Upper lobe of right lung (tissue), 1 donor: ENCODE measurements at regions not wholly inside any gene's neighbourhood (a gene's known extent, or its start where the extent isn't known, plus 50 kb on each side); places are given as distances from the start of the nearest gene placed in this dataset.

Experiments
- ATAC-seq: fragments of 200-7000 bp; cut with Tn5 transposase; one replicate; pipeline ENCODE4 v1.9.1; 2020; ENCODE audit warnings: mild to moderate bottlenecking, moderate library complexity
- DNase-seq: peaks from one replicate; pipeline ENCODE4 v3.0.0-alpha.2; 2020
- H3K27ac ChIP-seq: fragments of 200-600 bp; one replicate; pipeline ENCODE4 v1.8.0; 2022
- H3K27me3 ChIP-seq: fragments of 200-600 bp; one replicate; pipeline ENCODE4 v1.8.0; 2022; ENCODE audit warnings: mild to moderate bottlenecking
- H3K36me3 ChIP-seq: fragments of 200-600 bp; one replicate; pipeline ENCODE4 v1.8.0; 2022
- H3K4me1 ChIP-seq: fragments of 200-600 bp; one replicate; pipeline ENCODE4 v1.8.0; 2022
- H3K4me3 ChIP-seq: fragments of 200-600 bp; one replicate; pipeline ENCODE4 v1.8.0; 2022; ENCODE audit warnings: mild to moderate bottlenecking
- H3K9me3 ChIP-seq: fragments of 200-600 bp; one replicate; pipeline ENCODE4 v1.8.0; 2022
- CTCF ChIP-seq: fragments of 200-600 bp; IDR thresholded peaks from one replicate; pipeline ENCODE4 v1.8.0; 2022; ENCODE audit warnings: antibody characterized with exemption
- intact Hi-C: fragments of 100-400 bp; cut with DNase I; formaldehyde crosslinking; loops from one replicate; pipeline ENCODE4 v1.11.0; 2022
- donor health status: DM: no; HTN: yes; CAD: no; lungs with severe emphysema.

DNA sequence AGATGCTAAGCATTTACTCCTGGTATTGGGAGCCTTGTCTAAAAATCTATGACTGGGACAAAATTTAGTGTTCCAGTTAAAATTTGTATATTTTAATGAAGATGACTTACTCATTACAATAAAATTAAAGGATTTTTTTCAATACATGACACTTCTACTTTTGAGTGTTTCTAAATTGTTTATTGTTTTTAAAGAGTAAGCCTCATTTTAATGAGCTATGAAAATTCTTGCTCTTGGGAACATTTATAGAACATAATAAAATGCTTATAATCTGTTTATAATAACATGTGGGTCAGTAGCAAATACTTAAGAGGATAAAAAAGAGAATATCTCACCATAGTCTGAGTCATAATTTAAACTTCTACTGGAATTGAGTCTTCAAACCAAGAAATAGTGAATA, 149.5 kb downstream of the PLCE1 start:
- no peaks in the 10 kb centered on the region for H3K36me3 ChIP-seq
- TF ChIP-seq CTCF = no peak
- no peak overlapping the region for H3K27ac ChIP-seq
- no peak for DNase-seq
- no peaks in the 10 kb centered on the region for H3K4me1 ChIP-seq
- intact Hi-C loops = no loop called here
- no peaks in the 10 kb centered on the region for H3K9me3 ChIP-seq
- no peak for ATAC-seq
- H3K4me3 ChIP-seq = no peak overlapping the region
- H3K27me3 ChIP-seq = no peaks in the 10 kb centered on the region

GRCh38 chr10:94146313-94146712, 152.6 kb downstream of the PLCE1 start:
- ATAC-seq (no peak), DNase-seq (no peak)
- no peaks in the 10 kb centered on the region for H3K36me3 ChIP-seq
- no peaks in the 10 kb centered on the region for H3K4me1 ChIP-seq
- H3K9me3 ChIP-seq = no peaks in the 10 kb centered on the region
- no peak overlapping the region for H3K4me3 ChIP-seq
- no peaks in the 10 kb centered on the region for H3K27me3 ChIP-seq
- TF ChIP-seq CTCF = no peak
- no peak overlapping the region for H3K27ac ChIP-seq
- intact Hi-C loops = no loop called here

DNA sequence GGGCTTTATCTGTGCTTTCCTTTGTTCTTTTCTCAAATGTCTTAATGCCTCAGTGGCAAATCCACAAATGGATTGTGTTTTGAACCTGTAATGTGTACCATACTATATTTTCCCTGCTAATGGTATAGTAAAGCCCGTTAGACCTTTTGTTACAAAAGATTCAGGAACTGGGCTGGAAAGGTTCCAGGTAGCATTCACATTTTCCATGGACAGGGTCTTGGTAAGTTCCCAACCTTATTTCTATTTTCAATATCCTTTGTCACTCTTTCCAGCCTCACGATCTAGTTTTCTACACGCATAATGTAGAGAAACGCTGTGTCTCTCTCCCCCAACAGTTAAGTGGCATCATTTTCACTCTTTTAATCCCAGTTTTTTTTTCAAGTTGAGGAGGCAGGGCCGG, 153.0 kb downstream of the PLCE1 start:
- no peak for DNase-seq
- no peak for ATAC-seq
- Histone ChIP-seq H3K36me3 (no peaks in the 10 kb centered on the region), H3K27ac (no peak overlapping the region), H3K4me3 (no peak overlapping the region), H3K9me3 (no peaks in the 10 kb centered on the region), H3K4me1 (no peaks in the 10 kb centered on the region), H3K27me3 (no peaks in the 10 kb centered on the region)
- TF ChIP-seq CTCF = no peak
- intact Hi-C loops = no loop called here

DNA sequence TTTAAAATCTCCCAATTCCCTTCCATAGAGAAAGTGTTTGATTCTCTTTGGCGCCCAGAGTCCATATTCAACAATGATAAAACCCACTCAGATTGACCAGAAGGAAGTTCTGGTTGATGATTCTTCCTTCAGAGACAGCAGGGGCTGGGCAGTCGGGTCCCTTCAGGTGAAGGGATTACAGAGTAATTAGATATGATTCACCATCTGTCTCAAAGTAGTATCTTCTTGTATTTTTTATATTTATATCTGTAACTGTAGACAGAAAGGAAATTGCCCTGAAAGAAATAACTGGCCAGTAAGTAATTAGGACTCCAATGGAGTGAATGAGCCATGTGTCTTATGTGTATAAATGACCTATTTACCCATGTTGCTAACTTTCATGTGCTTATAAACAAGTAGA, 156.0 kb downstream of the PLCE1 start:
- H3K27ac ChIP-seq = no peak overlapping the region
- no peak overlapping the region for H3K4me3 ChIP-seq
- intact Hi-C loops = no loop called here
- H3K9me3 ChIP-seq = no peaks in the 10 kb centered on the region
- no peaks in the 10 kb centered on the region for H3K36me3 ChIP-seq
- DNase-seq (no peak), ATAC-seq (no peak)
- no peaks in the 10 kb centered on the region for H3K27me3 ChIP-seq
- H3K4me1 ChIP-seq = no peaks in the 10 kb centered on the region
- no peak for TF ChIP-seq CTCF

- Histone ChIP-seq H3K4me1 (no peaks in the 10 kb centered on the region), H3K36me3 (no peaks in the 10 kb centered on the region), H3K4me3 (no peak overlapping the region), H3K27me3 (no peaks in the 10 kb centered on the region), H3K27ac (no peak overlapping the region), H3K9me3 (no peaks in the 10 kb centered on the region)
- intact Hi-C loops = no loop called here
- no peak for ATAC-seq
- no peak for DNase-seq
- no peak for TF ChIP-seq CTCF
Observed at GRCh38 chr10:94150541-94151184, 156.9 kb downstream of the PLCE1 start.

- no peak for ATAC-seq
- Histone ChIP-seq H3K27ac (no peak overlapping the region), H3K4me1 (no peaks in the 10 kb centered on the region), H3K36me3 (no peaks in the 10 kb centered on the region), H3K4me3 (no peak overlapping the region), H3K27me3 (no peaks in the 10 kb centered on the region), H3K9me3 (no peaks in the 10 kb centered on the region)
- intact Hi-C loops = no loop called here
- TF ChIP-seq CTCF = no peak
- DNase-seq = no peak
Observed at GRCh38 chr10:94155722-94156271, 162.1 kb downstream of the PLCE1 start.
